ENCODE measurements at regions not wholly inside any gene's neighbourhood (a gene's known extent, or its start where the extent isn't known, plus 50 kb on each side); places are given as distances from the start of the nearest gene placed in this dataset.

DNA sequence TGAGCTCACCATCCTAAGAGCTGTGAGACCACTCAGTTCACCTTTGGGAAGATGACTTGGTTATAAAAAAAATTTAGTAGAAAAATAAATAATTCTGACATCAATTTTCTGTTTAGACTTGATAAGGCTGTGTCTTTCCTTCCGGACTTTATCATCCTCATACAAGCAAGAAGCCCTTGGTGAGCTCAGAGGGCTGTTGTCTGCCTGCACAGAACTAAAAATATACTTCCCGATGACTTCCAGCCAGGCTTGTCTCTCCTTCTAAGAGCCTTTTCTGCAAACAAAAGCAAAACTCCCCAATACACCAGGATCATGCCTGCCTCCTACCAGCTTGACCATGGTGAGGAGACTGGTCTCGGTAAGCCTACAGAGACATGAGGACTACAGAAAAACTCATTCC, 58.3 kb upstream of the PHOX2B start:
- DNase-seq (ENCODE audit: extremely low read depth, low read depth), result no peak
- TF ChIP-seq CTCF (IDR thresholded peaks at IDR 0.05; ENCODE audit: low read depth, low read length), result no peak

DNA sequence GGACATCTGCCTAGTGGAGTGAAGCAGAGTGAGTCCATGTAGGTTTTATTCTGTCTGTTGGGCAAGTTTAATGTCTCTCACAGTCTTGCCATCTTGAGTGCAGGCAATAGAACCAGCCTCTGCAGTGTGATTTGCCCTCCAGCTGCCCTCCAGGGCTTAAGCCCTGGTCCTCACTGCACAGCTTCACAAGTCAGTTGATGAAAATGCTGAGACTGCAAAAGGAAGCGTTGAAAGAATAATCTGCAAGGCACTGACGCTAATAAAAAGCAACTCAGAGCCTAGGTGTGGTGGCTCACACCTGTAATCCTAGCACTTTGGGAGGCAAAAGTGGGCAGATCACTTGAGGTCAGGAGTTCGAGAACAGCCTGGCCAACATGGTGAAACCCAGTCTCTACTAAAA, 54.1 kb upstream of the PHOX2B start:
- DNase-seq (ENCODE audit: extremely low read depth, low read depth), result no peak
- no peak for TF ChIP-seq CTCF (IDR thresholded peaks at IDR 0.05; ENCODE audit: low read depth, low read length)

GRCh38 chr4:41799126-41799525, 50.6 kb upstream of the PHOX2B start:
- TF ChIP-seq CTCF (IDR thresholded peaks at IDR 0.05; ENCODE audit: low read depth, low read length), result no peak
- DNase-seq (ENCODE audit: extremely low read depth, low read depth), result no peak
